GM18870 (cell line): ENCODE measurements at regions not wholly inside any gene's neighbourhood (a gene's known extent, or its start where the extent isn't known, plus 50 kb on each side); places are given as distances from the start of the nearest gene placed in this dataset.
"Not testable (repeated sequence)": the region's sequence is repeated elsewhere in the genome, so short reads cannot be mapped to it uniquely, and the experiment has no call there.

ENCODE experiments used
- ATAC-seq: cut with Tn5 transposase; IDR thresholded peaks from one replicate; pipeline ENCODE4 v1.9.1; 2021; ENCODE audit warnings: moderate library complexity; ENCODE audit not compliant: unreplicated experiment

DNA sequence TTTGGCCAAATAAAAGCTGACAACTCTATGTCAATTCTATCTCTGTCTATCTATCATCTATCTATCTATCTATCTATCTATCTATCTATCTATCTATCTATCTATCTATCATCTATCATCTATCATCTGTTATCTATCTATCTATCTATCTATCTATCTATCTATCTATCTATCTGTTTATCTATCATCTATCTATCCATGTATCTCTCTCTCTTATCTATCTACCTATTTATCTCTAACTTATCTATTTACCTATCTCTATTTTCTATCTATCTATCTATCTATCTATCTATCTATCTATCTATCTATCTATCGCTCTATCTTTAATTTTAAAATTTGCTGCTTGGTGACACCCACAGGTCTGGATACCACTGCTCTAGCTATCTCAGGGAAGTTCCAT lies 271.1 kb downstream of the VRK1 start:
- ATAC-seq = not testable (repeated sequence)

DNA sequence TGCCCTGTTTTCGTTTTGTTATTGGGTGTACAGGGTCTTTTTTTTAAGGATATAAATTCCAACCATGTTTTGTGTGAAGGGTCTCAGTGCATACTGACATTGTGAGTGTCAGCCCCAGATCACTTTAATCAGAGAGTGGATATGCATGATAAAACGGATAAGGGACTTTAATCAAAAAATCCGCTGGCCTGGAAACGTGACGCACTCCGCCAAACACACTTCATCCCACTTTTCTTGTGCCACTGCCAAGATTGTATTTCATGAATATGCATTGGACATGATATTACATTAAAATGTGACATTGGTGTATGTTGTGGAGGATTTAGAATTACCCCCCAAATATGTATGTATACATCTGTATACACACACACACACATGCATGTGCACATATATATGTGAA lies 273.1 kb downstream of the VRK1 start:
- ATAC-seq = no peak

DNA sequence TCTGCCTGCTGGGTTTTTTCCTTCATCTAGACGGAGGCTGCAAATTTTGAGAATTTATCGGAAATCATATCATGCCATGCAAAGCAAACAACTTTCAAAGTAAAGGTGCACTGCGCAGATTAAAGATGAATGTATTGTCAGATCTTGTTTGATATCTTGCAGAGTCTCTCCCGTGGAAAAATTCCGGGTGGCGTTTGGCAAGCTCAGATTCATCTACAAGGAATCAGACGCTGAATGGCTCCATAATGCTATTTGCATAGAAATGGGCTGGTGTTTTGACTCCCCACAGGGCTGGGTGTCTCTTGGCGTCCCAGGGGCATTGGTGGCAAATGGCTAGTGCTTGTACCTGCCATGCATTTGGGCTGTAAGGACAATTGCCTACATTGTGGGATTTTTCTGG lies 274.0 kb downstream of the VRK1 start:
- no peak for ATAC-seq

DNA sequence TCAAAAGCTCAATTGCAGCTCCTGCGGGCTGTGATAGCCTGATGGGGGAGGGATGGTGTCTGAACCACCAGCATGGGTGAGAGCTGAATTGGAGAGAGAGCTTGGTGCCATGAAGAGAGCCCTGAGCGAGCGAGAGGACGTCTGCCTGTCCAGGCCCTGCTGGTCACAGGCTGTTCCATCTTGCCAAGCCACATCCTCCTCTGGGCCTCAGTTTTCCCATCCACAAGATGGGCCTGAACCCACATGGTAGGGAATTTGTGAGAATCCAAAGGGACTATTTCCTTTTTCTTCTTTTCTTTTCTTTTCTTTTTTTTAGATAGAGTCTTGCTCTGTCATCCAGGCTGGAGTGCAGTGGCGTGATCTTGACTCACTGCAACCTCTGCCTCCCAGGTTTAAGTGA lies 276.4 kb downstream of the VRK1 start:
- no peak for ATAC-seq

DNA sequence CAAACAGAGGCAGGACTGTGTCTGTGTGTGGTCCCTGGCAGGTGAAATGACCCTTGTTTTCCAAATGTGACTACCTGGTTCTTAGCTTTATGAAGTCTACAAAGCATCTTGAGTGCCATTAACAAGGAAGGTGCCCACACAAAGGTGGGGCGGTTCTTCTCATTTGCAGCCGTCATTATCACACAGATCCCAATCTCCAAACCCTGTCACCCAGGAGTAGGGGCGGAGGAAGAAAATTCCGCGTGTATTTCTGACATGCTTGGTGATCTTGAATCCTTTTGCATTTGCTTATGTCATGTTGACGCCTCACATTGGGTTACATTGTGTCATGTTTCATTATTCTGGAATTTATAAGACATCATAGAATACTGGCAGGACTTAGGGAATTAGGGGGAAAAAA lies 277.3 kb downstream of the VRK1 start:
- no peak for ATAC-seq

DNA sequence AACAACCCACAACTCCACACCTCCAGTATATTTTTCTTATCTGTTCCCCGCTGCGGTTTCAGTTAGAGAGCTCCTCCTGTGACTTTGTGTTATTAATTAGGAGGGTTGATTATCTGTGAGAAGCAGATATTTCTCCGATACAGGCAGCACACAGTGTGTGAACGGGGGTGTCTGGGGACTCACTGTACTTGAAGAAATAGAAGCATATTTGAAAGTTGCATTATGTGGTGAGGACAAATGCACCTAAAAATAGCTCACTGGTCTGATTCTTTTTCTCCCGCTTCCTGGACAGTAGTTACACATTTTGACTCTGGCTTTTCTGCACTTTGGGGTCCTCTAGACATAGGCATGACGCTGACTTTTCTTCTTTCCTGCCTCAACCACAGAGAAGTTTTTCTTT lies 277.7 kb downstream of the VRK1 start:
- ATAC-seq = no peak

DNA sequence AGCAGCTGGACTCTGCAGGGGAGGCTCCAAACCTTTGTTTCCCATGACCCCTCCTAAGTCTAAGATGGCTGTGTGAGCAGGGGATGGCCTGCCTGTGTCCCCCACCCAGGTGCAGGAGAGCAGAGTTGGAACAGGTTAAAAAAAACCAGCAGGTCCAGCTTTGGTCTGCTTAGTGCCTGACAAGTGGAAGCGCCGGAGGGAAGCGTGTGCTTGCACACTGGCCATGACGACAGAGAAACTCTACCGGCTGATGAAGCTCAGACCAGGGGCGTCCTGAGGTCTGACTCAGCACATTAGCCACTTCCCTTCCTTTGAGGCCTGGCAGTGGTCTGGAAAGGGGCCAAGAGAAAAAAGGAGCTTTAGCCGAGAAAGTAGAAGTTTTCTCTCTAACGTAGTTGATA lies 280.1 kb downstream of the VRK1 start:
- peak; percentile 52 for ATAC-seq

DNA sequence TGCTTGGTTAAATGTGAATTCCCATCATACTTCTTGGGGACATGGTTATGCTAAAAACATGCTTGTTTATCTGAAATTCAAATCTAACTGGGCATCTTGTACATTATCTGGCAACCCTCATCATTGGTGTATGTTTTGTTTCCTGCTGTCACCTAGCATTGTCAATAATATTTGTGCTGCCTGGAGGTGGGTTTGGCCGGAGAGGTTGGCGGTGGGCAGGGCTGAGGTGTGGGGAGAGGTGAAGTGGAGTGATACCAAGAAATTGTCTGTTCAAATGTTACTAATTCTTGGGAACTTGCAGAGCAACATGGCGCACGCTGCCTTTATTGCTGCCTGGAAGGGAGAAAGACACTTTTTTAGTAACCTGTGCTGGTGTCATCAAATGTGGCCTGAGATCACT lies 280.5 kb downstream of the VRK1 start:
- no peak for ATAC-seq

DNA sequence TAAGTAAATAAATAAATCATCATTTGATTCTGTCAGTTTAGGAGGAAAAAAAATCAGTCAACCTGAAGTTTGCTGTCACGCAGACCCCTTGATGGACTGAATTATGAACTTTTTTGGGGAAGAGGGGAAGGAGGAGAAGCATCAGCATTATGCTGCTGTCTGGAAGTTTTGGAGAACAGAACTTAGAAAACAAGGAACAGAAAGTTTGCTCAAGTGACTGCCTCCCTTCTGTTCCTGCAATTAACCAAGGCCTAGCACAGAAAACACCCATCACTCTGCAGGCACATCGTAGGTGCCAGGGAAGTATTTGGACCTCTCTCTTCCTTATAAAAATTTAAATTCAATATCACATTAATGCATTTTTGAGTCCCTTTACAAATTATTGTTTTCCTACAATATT lies 283.8 kb downstream of the VRK1 start:
- ATAC-seq = no peak

DNA sequence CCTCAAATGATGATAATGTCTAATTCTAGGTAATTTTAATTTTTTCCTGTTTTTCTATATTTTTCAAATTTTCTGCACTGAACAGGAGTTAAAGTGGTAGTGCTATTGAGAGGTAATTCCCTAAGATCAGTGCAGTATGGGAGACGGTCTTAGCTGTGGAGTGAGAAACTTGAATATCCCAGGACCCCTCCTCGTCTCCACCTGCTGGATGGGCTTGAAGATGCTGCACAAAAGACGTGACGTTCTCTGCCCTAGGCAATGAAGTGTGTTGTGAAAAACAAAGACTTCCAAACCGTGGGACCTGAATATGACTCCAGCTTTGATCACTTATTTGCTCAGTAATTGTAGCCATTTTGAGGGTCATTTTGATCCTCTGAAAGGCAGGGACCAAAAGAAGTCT lies 298.1 kb downstream of the VRK1 start:
- ATAC-seq = no peak

DNA sequence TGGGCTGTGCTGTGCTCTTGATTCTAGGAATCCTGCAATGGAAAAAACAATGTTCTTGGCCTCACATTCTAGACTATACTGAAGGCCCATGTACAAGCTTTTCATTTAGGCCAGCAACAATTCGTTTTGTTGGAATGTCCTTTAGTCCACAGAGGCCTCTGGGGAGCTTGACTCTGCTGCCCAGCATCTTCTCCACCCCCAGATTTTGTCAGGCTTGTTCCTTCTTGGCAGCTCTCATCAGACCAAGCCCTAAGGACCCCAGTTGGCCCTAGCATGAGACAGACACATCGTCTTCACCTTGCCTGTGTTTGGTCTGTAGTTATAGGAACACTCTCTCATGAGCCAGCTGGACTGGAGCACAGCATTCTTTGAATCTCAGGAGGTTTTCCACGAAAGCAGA lies 300.1 kb downstream of the VRK1 start:
- no peak for ATAC-seq

DNA sequence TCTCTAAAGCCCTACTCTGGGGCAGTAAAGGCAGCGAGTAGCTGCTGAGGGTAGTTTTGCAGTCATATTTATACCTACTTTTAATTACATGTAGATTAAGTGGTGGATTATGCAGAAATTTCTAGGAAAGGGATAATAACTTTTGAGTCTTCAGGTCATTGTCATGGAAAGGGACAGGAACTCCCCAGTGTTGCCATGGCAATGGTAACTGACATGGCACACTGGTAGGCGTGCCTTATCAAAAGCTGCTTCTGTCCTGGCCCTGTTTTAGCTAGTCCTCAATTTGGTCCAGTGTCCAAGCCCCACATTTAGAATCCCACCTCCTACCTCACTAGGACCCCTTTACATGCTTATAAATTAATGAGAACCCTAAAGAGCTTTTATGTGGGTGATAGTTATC lies 303.1 kb downstream of the VRK1 start:
- no peak for ATAC-seq

DNA sequence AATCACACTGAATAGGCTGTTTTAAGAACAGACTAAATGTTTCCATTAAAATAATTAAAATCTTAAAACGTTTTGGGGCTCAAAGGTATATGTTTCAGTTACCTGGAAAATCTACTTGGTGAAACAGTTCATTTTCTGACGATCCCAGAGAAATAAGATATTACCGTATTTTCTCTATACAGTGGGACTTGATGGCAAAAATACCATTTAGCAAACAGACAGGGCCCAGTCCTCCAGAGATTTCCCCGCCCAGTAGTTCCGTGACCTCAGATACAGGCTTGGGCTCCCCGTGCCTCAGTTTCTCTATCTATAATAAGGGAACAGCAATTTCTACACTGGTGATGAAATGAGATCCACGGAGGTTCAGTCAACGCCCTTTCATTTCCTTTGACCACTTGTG lies 304.4 kb downstream of the VRK1 start:
- ATAC-seq = no peak

DNA sequence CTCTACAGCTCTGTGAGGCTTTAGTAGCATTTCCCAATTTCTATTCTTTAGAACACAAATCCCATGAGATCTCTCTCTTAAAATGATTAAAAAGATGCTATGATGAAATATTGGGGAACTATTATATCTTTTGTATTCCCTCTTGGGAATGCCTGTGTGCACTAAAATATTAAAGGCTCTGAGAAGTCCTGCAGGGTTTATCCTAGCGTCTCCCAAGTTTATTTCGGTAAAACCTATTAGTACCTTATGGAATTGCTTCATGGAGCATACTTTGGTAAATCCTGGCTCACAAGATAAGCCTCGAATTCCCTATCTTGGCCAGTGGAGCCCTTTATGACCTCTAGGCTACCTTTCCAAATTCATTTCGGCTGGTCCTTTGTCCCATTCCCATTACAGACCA lies 306.8 kb downstream of the VRK1 start:
- no peak for ATAC-seq

DNA sequence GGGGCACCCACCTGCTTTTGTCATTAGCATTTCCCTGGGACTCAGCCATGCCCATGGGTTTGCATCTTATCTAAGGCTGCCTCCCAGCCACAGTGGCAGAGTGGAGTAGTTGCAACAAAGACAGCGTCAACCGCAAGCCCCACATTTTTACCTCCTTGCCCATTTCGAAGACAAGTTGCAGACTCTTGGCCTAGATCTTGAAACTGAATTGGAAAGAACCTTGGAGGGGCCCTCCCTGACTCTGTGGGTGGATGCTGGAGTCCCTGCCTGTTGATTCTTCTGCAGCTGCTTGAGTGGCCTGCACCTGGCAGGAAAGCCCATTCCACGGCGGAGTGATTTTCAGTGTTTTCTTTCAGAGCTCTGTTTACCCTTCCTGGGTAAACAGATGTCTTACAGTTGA lies 309.0 kb downstream of the VRK1 start:
- ATAC-seq = no peak

DNA sequence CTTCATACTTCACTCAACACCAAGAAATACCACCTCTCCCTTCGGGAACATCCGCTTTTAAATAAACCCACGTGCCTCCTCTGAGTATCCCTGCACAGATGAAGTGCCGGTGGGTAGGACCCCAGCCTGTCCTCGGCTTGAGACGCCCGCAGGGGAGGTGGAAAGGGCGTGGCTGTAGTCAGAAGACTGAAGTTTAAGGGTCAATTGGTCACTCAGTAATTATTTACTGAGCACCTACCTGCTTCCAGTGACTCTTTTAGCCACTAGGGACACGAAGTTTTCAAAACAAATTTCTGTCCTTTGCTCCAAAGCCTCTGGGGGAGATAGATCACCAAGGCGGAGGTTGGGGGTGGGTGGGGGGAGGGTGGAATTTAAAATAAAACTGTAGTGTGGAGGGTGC lies 309.4 kb downstream of the VRK1 start:
- no peak for ATAC-seq

DNA sequence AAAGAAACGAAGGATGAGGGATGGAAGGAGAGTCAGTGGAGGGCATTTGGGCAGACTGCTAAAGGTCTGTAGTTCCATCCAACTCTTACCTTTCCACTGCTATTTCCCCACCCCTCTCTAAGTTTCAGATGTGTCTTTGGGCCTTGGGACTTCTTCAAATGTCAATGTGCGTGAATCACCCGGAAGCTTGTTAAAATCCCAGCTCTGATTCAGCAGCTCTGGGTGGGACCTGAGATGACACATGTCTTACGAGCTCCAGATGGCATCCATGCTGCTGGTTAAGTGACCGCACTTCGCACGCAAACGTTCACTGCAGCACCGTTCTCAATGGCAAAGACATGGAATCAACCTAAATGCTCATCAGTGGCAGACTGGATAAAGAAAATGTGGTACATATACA lies 309.9 kb downstream of the VRK1 start:
- no peak for ATAC-seq

DNA sequence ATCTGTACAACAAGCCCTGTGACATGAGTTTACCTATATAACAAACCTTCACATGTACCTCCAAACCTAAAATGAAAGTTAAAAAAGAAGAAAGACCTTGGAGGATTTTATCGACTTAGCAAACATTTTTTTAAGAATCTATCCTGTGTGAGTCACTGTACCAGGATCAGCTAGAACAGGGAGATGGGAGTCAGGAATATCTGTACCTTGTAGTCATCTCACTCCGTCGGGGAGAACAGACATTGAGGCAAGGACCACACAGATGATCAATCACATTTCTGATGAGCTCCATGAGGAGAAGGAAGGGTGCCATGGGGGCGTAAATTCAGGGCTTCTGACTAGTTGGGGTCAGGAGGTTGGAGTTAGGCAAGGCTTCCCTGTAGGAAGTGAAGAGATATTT lies 310.6 kb downstream of the VRK1 start:
- no peak for ATAC-seq

DNA sequence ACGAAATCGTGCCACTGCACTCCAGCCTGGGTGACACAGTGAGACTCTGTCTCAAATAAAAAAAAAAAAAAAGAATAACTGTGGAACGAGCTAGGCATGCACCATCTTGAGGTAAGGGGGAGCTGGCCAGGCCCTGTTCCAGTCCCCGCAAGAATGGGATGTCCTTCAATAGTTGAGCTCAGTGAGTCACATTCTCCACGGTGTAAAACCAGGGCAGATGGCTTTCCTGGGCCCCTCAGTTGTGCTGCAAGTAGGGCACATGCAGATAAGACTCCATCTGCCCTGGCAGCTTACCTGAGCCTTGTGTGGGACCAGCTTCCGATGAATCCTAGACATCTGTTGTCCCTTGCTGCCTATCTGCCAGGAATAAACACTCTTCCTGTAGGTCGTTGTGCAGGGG lies 312.1 kb downstream of the VRK1 start:
- no peak for ATAC-seq

DNA sequence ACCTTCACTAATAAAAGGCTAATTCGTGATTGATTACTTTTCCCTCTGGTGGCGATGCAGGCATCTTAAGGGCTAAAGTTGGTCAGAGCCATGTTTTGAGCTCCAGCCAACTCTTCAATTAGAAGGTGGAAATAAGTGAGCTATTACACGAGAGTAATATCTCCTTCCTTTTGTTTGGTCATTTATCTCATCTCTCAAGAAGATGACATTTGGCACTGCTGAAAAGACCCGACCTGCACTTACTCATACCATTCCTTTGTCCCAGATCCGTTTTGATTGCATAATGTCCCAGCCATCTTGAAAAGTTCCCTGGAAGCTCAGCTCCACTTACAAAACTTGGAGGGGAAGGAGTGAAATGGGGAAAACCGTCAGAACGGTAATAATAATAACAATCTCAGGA lies 316.2 kb downstream of the VRK1 start:
- ATAC-seq = no peak

DNA sequence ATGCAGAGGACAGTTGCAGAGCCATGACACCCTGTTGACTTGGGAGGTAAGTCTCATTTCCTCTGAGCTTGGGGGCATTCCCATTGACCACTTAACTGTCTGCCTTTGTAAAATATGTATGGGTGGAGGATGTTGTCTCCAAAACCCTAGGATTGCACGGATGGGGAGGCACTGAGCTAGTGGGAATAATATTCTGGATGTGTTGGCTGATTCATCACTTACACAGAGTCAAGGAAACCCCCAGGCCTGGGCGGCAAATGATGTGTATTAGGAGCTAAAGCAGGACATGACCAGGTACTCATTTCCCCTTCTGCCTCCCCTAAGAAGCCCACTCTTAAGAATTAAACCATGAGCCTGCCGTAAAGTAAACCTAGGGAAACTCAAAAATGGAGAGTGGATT lies 319.4 kb downstream of the VRK1 start:
- no peak for ATAC-seq

DNA sequence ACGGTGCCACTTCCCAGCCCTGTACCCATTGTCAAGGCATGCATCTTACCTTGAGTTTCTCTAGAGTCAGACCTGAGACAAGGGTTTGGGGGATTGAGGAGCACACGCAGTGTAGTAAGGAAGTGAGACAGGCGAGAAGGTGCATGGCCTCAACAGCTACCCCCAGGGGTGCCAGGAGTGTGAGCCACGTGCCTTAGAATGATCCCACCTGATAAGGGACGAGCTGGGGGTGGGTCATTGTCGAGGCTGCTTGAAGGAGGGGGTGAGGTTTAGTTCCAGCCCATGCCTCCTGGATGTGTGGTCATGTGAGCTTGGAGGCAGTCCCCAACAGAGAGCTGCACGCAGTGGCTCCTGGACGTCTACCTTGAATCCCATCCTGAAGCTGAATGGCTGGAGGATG lies 320.5 kb downstream of the VRK1 start:
- no peak for ATAC-seq

DNA sequence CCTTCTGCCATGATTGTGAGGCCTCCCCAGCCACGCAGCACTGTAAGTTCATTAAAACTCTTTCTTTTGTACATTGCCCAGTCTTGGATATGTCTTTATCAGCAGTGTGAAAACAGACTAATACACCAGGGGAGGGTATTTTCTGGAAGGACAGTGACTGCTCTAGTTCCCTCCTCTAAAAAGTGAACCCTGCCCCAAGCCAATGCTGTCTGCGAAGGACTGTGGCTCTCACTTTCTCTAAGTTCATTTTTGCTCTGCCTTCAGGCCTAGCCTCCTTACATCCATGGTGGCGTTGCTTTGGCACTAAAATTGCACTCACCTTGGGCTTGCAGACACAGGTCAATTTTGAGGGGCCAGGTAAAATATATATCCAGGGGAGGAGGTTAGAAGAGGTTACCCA lies 323.0 kb downstream of the VRK1 start:
- ATAC-seq = no peak

DNA sequence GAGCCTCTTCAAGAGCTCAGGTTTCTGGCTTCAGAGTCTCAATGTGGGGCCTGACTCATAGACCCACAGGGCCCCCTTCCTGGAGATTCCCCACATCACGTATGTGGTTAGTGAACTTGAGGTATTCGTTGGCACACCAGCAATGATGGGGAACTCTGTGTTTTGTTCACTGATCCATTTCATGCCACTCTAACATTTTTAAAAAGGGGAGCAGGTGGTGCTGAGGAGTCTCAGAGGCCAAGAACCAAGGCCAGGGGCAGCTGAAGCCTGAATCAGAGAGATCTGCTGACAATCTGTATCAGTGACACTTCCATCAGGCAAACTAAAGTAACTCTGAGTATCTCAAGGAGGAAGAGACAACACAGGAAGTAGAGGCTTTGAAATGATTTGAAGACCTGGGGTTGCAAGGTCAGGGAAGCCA lies 323.4 kb downstream of the VRK1 start:
- ATAC-seq = peak; percentile 88
